Activated T-helper 17 cell treated with anti-CD3 and anti-CD28 coated beads, Interleukin-2, amount 50 U/mL, for 72 hours (primary cell): ENCODE measurements at regions not wholly inside any gene's neighbourhood (a gene's known extent, or its start where the extent isn't known, plus 50 kb on each side); places are given as distances from the start of the nearest gene placed in this dataset.
"Not testable (repeated sequence)": the region's sequence is repeated elsewhere in the genome, so short reads cannot be mapped to it uniquely, and the experiment has no call there.

Source experiments
- ATAC-seq: fragments of 150-1000 bp; cut with Tn5 transposase; replicated peaks from 2 replicates; pipeline ENCODE4 v1.10.0; 2021; ENCODE audit warnings: mild to moderate bottlenecking, moderate library complexity
- H3K27ac Mint-ChIP-seq: one replicate; pipeline ENCODE4 v1.8.0; 2022; ENCODE audit warnings: mixed read lengths
- H3K27me3 Mint-ChIP-seq: one replicate; pipeline ENCODE4 v1.8.0; 2022; ENCODE audit warnings: mixed read lengths
- H3K36me3 Mint-ChIP-seq: one replicate; pipeline ENCODE4 v1.8.0; 2022; ENCODE audit warnings: low read depth, mild to moderate bottlenecking, mixed read lengths
- H3K4me1 Mint-ChIP-seq: one replicate; pipeline ENCODE4 v1.8.0; 2022; ENCODE audit warnings: mixed read lengths
- H3K4me3 Mint-ChIP-seq: one replicate; pipeline ENCODE4 v1.8.0; 2022; ENCODE audit warnings: mild to moderate bottlenecking, mixed read lengths
- H3K9me3 Mint-ChIP-seq: one replicate; pipeline ENCODE4 v1.8.0; 2022; ENCODE audit warnings: mixed read lengths

GRCh38 chr4:43619219-43619618 is 726.7 kb downstream of the GRXCR1 start:
- Mint-ChIP-seq H3K27ac (no peak overlapping the region), H3K27me3 (no peaks in the 10 kb centered on the region), H3K4me3 (no peak overlapping the region), H3K36me3 (no peaks in the 10 kb centered on the region), H3K4me1 (no peaks in the 10 kb centered on the region), H3K9me3 (peaks cover 22% of the 10 kb centered on the region)
- ATAC-seq = no peak

GRCh38 chr4:43637893-43638292 is 745.4 kb downstream of the GRXCR1 start:
- not testable (repeated sequence) for H3K27me3 Mint-ChIP-seq, H3K4me3 Mint-ChIP-seq, H3K4me1 Mint-ChIP-seq, H3K27ac Mint-ChIP-seq, ATAC-seq, H3K36me3 Mint-ChIP-seq
- H3K9me3 Mint-ChIP-seq = peaks cover 29% of the 10 kb centered on the region

GRCh38 chr4:43651991-43652390 is 759.5 kb downstream of the GRXCR1 start:
- no peak for ATAC-seq
- H3K9me3 Mint-ChIP-seq = peaks cover 24% of the 10 kb centered on the region
- H3K4me1 Mint-ChIP-seq = no peaks in the 10 kb centered on the region
- no peak overlapping the region for H3K27ac Mint-ChIP-seq
- no peaks in the 10 kb centered on the region for H3K27me3 Mint-ChIP-seq
- H3K4me3 Mint-ChIP-seq = no peak overlapping the region
- H3K36me3 Mint-ChIP-seq = no peaks in the 10 kb centered on the region

GRCh38 chr4:43659547-43659946 is 767.0 kb downstream of the GRXCR1 start:
- not testable (repeated sequence) for H3K36me3 Mint-ChIP-seq, H3K4me1 Mint-ChIP-seq, H3K27me3 Mint-ChIP-seq, H3K27ac Mint-ChIP-seq, H3K4me3 Mint-ChIP-seq, ATAC-seq
- peaks cover 11% of the 10 kb centered on the region for H3K9me3 Mint-ChIP-seq

GRCh38 chr4:43672265-43672885 is 776.2 kb downstream of the KCTD8 start:
- H3K4me1 Mint-ChIP-seq, H3K4me3 Mint-ChIP-seq, H3K27ac Mint-ChIP-seq: not testable (repeated sequence)

GRCh38 chr4:43680421-43680820 is 768.2 kb downstream of the KCTD8 start:
- Mint-ChIP-seq H3K9me3 (peaks cover 16% of the 10 kb centered on the region), H3K27ac (no peak overlapping the region), H3K36me3 (no peaks in the 10 kb centered on the region), H3K4me3 (no peak overlapping the region), H3K27me3 (no peaks in the 10 kb centered on the region), H3K4me1 (no peaks in the 10 kb centered on the region)
- ATAC-seq = no peak

More at GRCh38 chr4:43672265-43672885, 776.2 kb downstream of the KCTD8 start:
- H3K9me3 Mint-ChIP-seq = peaks cover 15% of the 10 kb centered on the region
- H3K36me3 Mint-ChIP-seq, H3K27me3 Mint-ChIP-seq, ATAC-seq: not testable (repeated sequence)

- Mint-ChIP-seq H3K4me1 (no peaks in the 10 kb centered on the region), H3K9me3 (peaks cover 17% of the 10 kb centered on the region), H3K27ac (no peak overlapping the region), H3K27me3 (no peaks in the 10 kb centered on the region), H3K36me3 (no peaks in the 10 kb centered on the region), H3K4me3 (no peak overlapping the region)
- no peak for ATAC-seq
Observed at GRCh38 chr4:43682551-43682950, 766.1 kb downstream of the KCTD8 start.

- peaks cover 14% of the 10 kb centered on the region for H3K9me3 Mint-ChIP-seq
- H3K27ac Mint-ChIP-seq = no peak overlapping the region
- no peak for ATAC-seq
- no peaks in the 10 kb centered on the region for H3K36me3 Mint-ChIP-seq
- H3K27me3 Mint-ChIP-seq = no peaks in the 10 kb centered on the region
- H3K4me1 Mint-ChIP-seq = no peaks in the 10 kb centered on the region
- no peak overlapping the region for H3K4me3 Mint-ChIP-seq
Observed at GRCh38 chr4:43690116-43690515, 758.5 kb downstream of the KCTD8 start.

- H3K27ac Mint-ChIP-seq = no peak overlapping the region
- H3K36me3 Mint-ChIP-seq = no peaks in the 10 kb centered on the region
- H3K9me3 Mint-ChIP-seq = peaks cover 12% of the 10 kb centered on the region
- no peak for ATAC-seq
- no peaks in the 10 kb centered on the region for H3K4me1 Mint-ChIP-seq
- H3K27me3 Mint-ChIP-seq = no peaks in the 10 kb centered on the region
- no peak overlapping the region for H3K4me3 Mint-ChIP-seq
Observed at GRCh38 chr4:43693876-43694275, 754.7 kb downstream of the KCTD8 start.

GRCh38 chr4:43709443-43709842 is 739.2 kb downstream of the KCTD8 start:
- Mint-ChIP-seq H3K9me3 (peaks cover 8% of the 10 kb centered on the region), H3K27me3 (no peaks in the 10 kb centered on the region), H3K36me3 (no peaks in the 10 kb centered on the region), H3K27ac (no peak overlapping the region), H3K4me1 (no peaks in the 10 kb centered on the region), H3K4me3 (no peak overlapping the region)
- no peak for ATAC-seq

- Mint-ChIP-seq H3K27me3 (no peaks in the 10 kb centered on the region), H3K4me3 (no peak overlapping the region), H3K4me1 (no peaks in the 10 kb centered on the region), H3K36me3 (no peaks in the 10 kb centered on the region), H3K27ac (no peak overlapping the region), H3K9me3 (peaks cover 4% of the 10 kb centered on the region)
- ATAC-seq = no peak
Observed at GRCh38 chr4:43716721-43717395, 731.8 kb downstream of the KCTD8 start.

GRCh38 chr4:43718369-43718768 is 730.2 kb downstream of the KCTD8 start:
- no peak overlapping the region for H3K27ac Mint-ChIP-seq
- no peak overlapping the region for H3K4me3 Mint-ChIP-seq
- no peaks in the 10 kb centered on the region for H3K36me3 Mint-ChIP-seq
- H3K27me3 Mint-ChIP-seq = no peaks in the 10 kb centered on the region
- ATAC-seq = no peak
- H3K4me1 Mint-ChIP-seq = no peaks in the 10 kb centered on the region
- H3K9me3 Mint-ChIP-seq = no peaks in the 10 kb centered on the region

- H3K4me3 Mint-ChIP-seq = no peak overlapping the region
- H3K9me3 Mint-ChIP-seq = peaks cover 16% of the 10 kb centered on the region
- no peaks in the 10 kb centered on the region for H3K36me3 Mint-ChIP-seq
- no peak for ATAC-seq
- no peak overlapping the region for H3K27ac Mint-ChIP-seq
- H3K27me3 Mint-ChIP-seq = no peaks in the 10 kb centered on the region
- no peaks in the 10 kb centered on the region for H3K4me1 Mint-ChIP-seq
Observed at GRCh38 chr4:43732829-43733426, 715.7 kb downstream of the KCTD8 start.

- H3K9me3 Mint-ChIP-seq = peaks cover 17% of the 10 kb centered on the region
- no peaks in the 10 kb centered on the region for H3K4me1 Mint-ChIP-seq
- H3K4me3 Mint-ChIP-seq = no peak overlapping the region
- no peaks in the 10 kb centered on the region for H3K27me3 Mint-ChIP-seq
- no peak for ATAC-seq
- no peak overlapping the region for H3K27ac Mint-ChIP-seq
- H3K36me3 Mint-ChIP-seq = no peaks in the 10 kb centered on the region
Observed at GRCh38 chr4:43742083-43742482, 706.5 kb downstream of the KCTD8 start.

- no peak overlapping the region for H3K4me3 Mint-ChIP-seq
- no peaks in the 10 kb centered on the region for H3K27me3 Mint-ChIP-seq
- no peak for ATAC-seq
Observed at GRCh38 chr4:43754566-43754965, 694.0 kb downstream of the KCTD8 start.

More at GRCh38 chr4:43754566-43754965, 694.0 kb downstream of the KCTD8 start:
- Mint-ChIP-seq H3K36me3 (no peaks in the 10 kb centered on the region), H3K9me3 (peaks cover 19% of the 10 kb centered on the region), H3K27ac (no peak overlapping the region), H3K4me1 (no peaks in the 10 kb centered on the region)
